HepG2 (cell line): ENCODE measurements at regions not wholly inside any gene's neighbourhood (a gene's known extent, or its start where the extent isn't known, plus 50 kb on each side); places are given as distances from the start of the nearest gene placed in this dataset.

Experiments used
- ATAC-seq: fragments of 200-7000 bp; cut with Tn5 transposase; 3 replicates; pipeline ENCODE4 v1.9.1; 2020; ENCODE audit warnings: mild to moderate bottlenecking, moderate library complexity
- BruUV-seq: library from RNA; stranded (reverse); fragments of 400-500 nt; replicated peaks from 2 replicates; lab custom pipeline; 2021; lab: Mats Ljungman, UMichigan
- CTCF ChIA-PET: fragments of 300-600 bp; formaldehyde crosslinking; extraction: SDS; loops from one replicate; lab custom pipeline; 2021; ENCODE audit warnings: low total read pairs, inconsistent platforms, low intra/inter-chr PET ratio; lab: Yijun Ruan, JAX
- POLR2A ChIA-PET: fragments of 350-600 bp; sonication (Branson Sonifier 250); formaldehyde crosslinking; loops from one replicate; lab custom pipeline; 2020; ENCODE audit warnings: antibody characterized with exemption, inconsistent platforms; lab: Yijun Ruan, JAX
- DNase-seq: peaks from one replicate; pipeline ENCODE4 v3.0.0-alpha.2; 2015; ENCODE audit warnings: low spot score
- FAIRE-seq: peaks from 3 replicates; lab custom pipeline; 2011; peaks lifted over from hg19 to GRCh38; lab: Jason Lieb, UNC
- H2AFZ ChIP-seq: one replicate; pipeline ENCODE4 v1.6.1; 2011; ENCODE audit warnings: low read length, inconsistent platforms
- H3K27ac ChIP-seq: fragments of 300-600 bp; 3 replicates; pipeline ENCODE4 v1.8.0; 2011; ENCODE audit warnings: mixed run types, mild to moderate bottlenecking, mixed read lengths, low read length, inconsistent platforms; ENCODE audit not compliant: insufficient read depth; ENCODE audit errors: extremely low read length
- H3K27me3 ChIP-seq, 2 experiments: fragments of 200-600 bp in 1 of 2; 2 replicates in 1 of 2; 3 replicates in 1 of 2; pipeline versions ENCODE4 v1.6.0 to v1.8.0; 2011; ENCODE audit warnings: low read length in 2 of 2, mild to moderate bottlenecking in 2 of 2, moderate library complexity in 2 of 2, inconsistent platforms in 1 of 2; ENCODE audit not compliant: insufficient read depth in 2 of 2, control insufficient read depth in 1 of 2
- H3K36me3 ChIP-seq, 2 experiments: fragments of 200-600 bp in 1 of 2; replicated peaks in 1 of 2; 2 replicates in 1 of 2; 3 replicates in 1 of 2; pipeline versions ENCODE4 v1.5.1 to v1.8.0; 2011; ENCODE audit warnings: low read length in 2 of 2, inconsistent platforms in 1 of 2; ENCODE audit not compliant: insufficient read depth in 2 of 2, control insufficient read depth in 1 of 2
- H3K4me1 ChIP-seq: 2 replicates; pipeline ENCODE4 v1.5.1; 2012; ENCODE audit warnings: low read length, inconsistent platforms; ENCODE audit not compliant: insufficient read depth
- H3K4me2 ChIP-seq: 2 replicates; pipeline ENCODE4 v1.6.0; 2011; ENCODE audit warnings: low read depth, low read length, inconsistent platforms
- H3K4me3 ChIP-seq, 3 experiments: fragments of 200-600 bp in 1 of 3; sonication (generic), shearing (Covaris generic) in 1 of 3; replicated peaks in 1 of 3; 2 replicates each; pipeline ENCODE4 v1.5.1; 2011 to 2016; ENCODE audit warnings: low read length in 3 of 3, inconsistent platforms in 2 of 3, low read depth in 2 of 3, mild to moderate bottlenecking in 2 of 3, control low read depth in 1 of 3, mixed read lengths in 1 of 3; ENCODE audit not compliant: insufficient read depth in 1 of 3
- H3K79me2 ChIP-seq: one replicate; pipeline ENCODE4 v1.6.1; 2011; ENCODE audit warnings: low read length, inconsistent platforms; ENCODE audit not compliant: insufficient read depth
- H3K9ac ChIP-seq: 2 replicates; pipeline ENCODE4 v1.6.0; 2011; ENCODE audit warnings: mild to moderate bottlenecking, low read depth, low read length, inconsistent platforms; ENCODE audit not compliant: insufficient read depth
- H3K9me3 ChIP-seq: 2 replicates; pipeline ENCODE4 v1.5.1; 2012; ENCODE audit warnings: mild to moderate bottlenecking, low read length
- H4K20me1 ChIP-seq: 2 replicates; pipeline ENCODE4 v1.6.0; 2011; ENCODE audit warnings: inconsistent platforms, mild to moderate bottlenecking, low read length, moderate library complexity; ENCODE audit not compliant: insufficient read depth
- ARNT ChIP-seq: fragments of 450-650 bp; IDR thresholded peaks from 2 replicates; pipeline ENCODE4 v1.6.1; 2017
- HOXD1 ChIP-seq: sonication (generic); formaldehyde crosslinking; IDR thresholded peaks from 2 replicates; pipeline ENCODE4 v1.5.0; 2020; ENCODE audit warnings: missing genetic modification reagents
- POLR2A ChIP-seq, 2 experiments: IDR thresholded peaks; 2 replicates each; pipeline ENCODE4 v1.6.1; 2011; ENCODE audit warnings: low read depth in 2 of 2, low read length in 2 of 2, mild to moderate bottlenecking in 1 of 2, moderate library complexity in 1 of 2; ENCODE audit not compliant: insufficient read depth in 1 of 2
- RFX3 ChIP-seq: IDR thresholded peaks from 2 replicates; pipeline ENCODE4 v1.6.1; 2016; ENCODE audit warnings: missing biosample characterization, missing genetic modification reagents
- SP1 ChIP-seq, 2 experiments: fragments of 450-650 bp in 1 of 2; sonication (generic) in 1 of 2; formaldehyde crosslinking in 1 of 2; IDR thresholded peaks; 2 replicates each; pipeline versions ENCODE4 v1.4.0 to v1.6.1; 2016 to 2020; ENCODE audit warnings: missing genetic modification reagents in 1 of 2
- TCF7L2 ChIP-seq: IDR thresholded peaks from 2 replicates; pipeline ENCODE4 v1.6.1; 2011; ENCODE audit warnings: mild to moderate bottlenecking, low read depth, low read length, moderate library complexity
- ZBTB7A ChIP-seq: sonication (generic); formaldehyde crosslinking; IDR thresholded peaks from 2 replicates; pipeline ENCODE4 v1.8.0; 2022; ENCODE audit warnings: mild to moderate bottlenecking, missing genetic modification reagents
- ZFYVE20 ChIP-seq: sonication (generic); formaldehyde crosslinking; IDR thresholded peaks from 2 replicates; pipeline ENCODE4 v1.8.0; 2023; ENCODE audit warnings: low read depth, mild to moderate bottlenecking, moderate library complexity, missing genetic modification reagents, borderline replicate concordance
- ZNF101 ChIP-seq: sonication (generic); formaldehyde crosslinking; IDR thresholded peaks from 2 replicates; pipeline ENCODE4 v1.4.0; 2020; ENCODE audit warnings: mild to moderate bottlenecking, low read depth, missing genetic modification reagents, borderline replicate concordance
- ZNF333 ChIP-seq: sonication (generic); formaldehyde crosslinking; IDR thresholded peaks from 2 replicates; pipeline ENCODE4 v1.4.0; 2020; ENCODE audit warnings: mild to moderate bottlenecking, missing genetic modification reagents, borderline replicate concordance
- ZNF549 ChIP-seq: sonication (generic); formaldehyde crosslinking; IDR thresholded peaks from 2 replicates; pipeline ENCODE4 v1.5.0; 2020; ENCODE audit warnings: missing genetic modification reagents
- ZNF749 ChIP-seq: sonication (generic); formaldehyde crosslinking; IDR thresholded peaks from 2 replicates; pipeline ENCODE4 v1.8.0; 2022; ENCODE audit warnings: mild to moderate bottlenecking, missing genetic modification reagents, moderate library complexity, borderline replicate concordance
- ZNF816 ChIP-seq: sonication (generic); formaldehyde crosslinking; IDR thresholded peaks from 2 replicates; pipeline ENCODE4 v1.8.0; 2022; ENCODE audit warnings: missing genetic modification reagents, mild to moderate bottlenecking, borderline replicate concordance
- WGBS: methylation state at CpG from one replicate; pipeline ENCODE4 v1.1.6; 2017; ENCODE audit warnings: low lambda C conversion rate; 5-methylcytosine and 5-hydroxymethylcytosine counted together
- in situ Hi-C: cut with HindIII; loops from 2 replicates; pipeline ENCODE4 v1.10.0; 2017; ENCODE audit warnings: low pct_unique_long_range_greater_than_20kb; ENCODE audit not compliant: extremely low pct_ligation_motif_present
- intact Hi-C: fragments of 100-400 bp; cut with micrococcal nuclease; formaldehyde crosslinking; loops from one replicate; pipeline ENCODE4 v1.10.0; 2022; ENCODE audit not compliant: unreplicated experiment

- H3K9me3 ChIP-seq, result no peaks in the 10 kb centered on the region
- H3K36me3 ChIP-seq, result no peaks in the 10 kb centered on the region
- TF ChIP-seq HOXD1 (no peak), RFX3 (CRISPR knock-in tag) (no peak), ZBTB7A (no peak), ZNF333 (CRISPR knock-in tag) (no peak), ZFYVE20 (CRISPR knock-in tag) (no peak), ZNF101 (CRISPR knock-in tag) (no peak), POLR2A (IDR thresholded peaks at IDR 0.05; ENCODE audit: insufficient read depth in 1 of 2, low read depth in 2 of 2, low read length in 2 of 2) (no peak), SP1 (IDR thresholded peaks at IDR 0.05) (no peak), SP1 (CRISPR knock-in tag; IDR thresholded peaks at IDR 0.05) (no peak), ARNT (no peak), ZNF549 (CRISPR knock-in tag) (no peak), TCF7L2 (no peak), ZNF749 (CRISPR knock-in tag) (no peak), ZNF816 (CRISPR knock-in tag) (no peak)
- WGBS, result 0% methylated on average over 1 of the region's 1 CpG
- H3K4me3 ChIP-seq, result no peak overlapping the region
- ATAC-seq (peak; percentile 30; the same call in 1 of the 3 replicates), DNase-seq (no peak), FAIRE-seq (no peak)
- no peak overlapping the region for H3K9ac ChIP-seq
- no peaks in the 10 kb centered on the region for H3K4me1 ChIP-seq
- H3K27me3 ChIP-seq, result no peaks in the 10 kb centered on the region
- CTCF ChIA-PET, result no interaction called here
- no peak overlapping the region for H3K27ac ChIP-seq
- H2AFZ ChIP-seq, result no peak overlapping the region
- no peak overlapping the region for H3K4me2 ChIP-seq
- H4K20me1 ChIP-seq, result no peaks in the 10 kb centered on the region
- no TSS peak for BruUV-seq
- intact Hi-C loops, result no loop called here
- no peaks in the 10 kb centered on the region for H3K79me2 ChIP-seq
- in situ Hi-C loops, result no loop called here
- POLR2A ChIA-PET, result no interaction called here
These were observed 59.2 kb upstream of the TMEM164 start for GRCh38 chrX:109943740-109944092.
